22Rv1 (cell line): ENCODE measurements at regions not wholly inside any gene's neighbourhood (a gene's known extent, or its start where the extent isn't known, plus 50 kb on each side); places are given as distances from the start of the nearest gene placed in this dataset.

Experiments
- H3K27ac ChIP-seq: fragments of 450-650 bp; 2 replicates; pipeline ENCODE4 v1.5.1; 2017
- ZFX ChIP-seq: fragments of 450-650 bp; IDR thresholded peaks from 2 replicates; pipeline ENCODE4 v1.6.1; 2017; ENCODE audit warnings: antibody characterized with exemption, borderline replicate concordance
- TF ChIP-seq, protein P1 (sequence below): fragments of 450-650 bp; IDR thresholded peaks from 2 replicates; pipeline ENCODE4 v1.5.1; 2017; ENCODE audit warnings: mild to moderate bottlenecking

GRCh38 chr6:99129835-99130234 is 182.1 kb upstream of the FBXL4 start:
- no peak overlapping the region for H3K27ac ChIP-seq
- no peak for TF ChIP-seq ZFX
- TF ChIP-seq, protein P1, sequence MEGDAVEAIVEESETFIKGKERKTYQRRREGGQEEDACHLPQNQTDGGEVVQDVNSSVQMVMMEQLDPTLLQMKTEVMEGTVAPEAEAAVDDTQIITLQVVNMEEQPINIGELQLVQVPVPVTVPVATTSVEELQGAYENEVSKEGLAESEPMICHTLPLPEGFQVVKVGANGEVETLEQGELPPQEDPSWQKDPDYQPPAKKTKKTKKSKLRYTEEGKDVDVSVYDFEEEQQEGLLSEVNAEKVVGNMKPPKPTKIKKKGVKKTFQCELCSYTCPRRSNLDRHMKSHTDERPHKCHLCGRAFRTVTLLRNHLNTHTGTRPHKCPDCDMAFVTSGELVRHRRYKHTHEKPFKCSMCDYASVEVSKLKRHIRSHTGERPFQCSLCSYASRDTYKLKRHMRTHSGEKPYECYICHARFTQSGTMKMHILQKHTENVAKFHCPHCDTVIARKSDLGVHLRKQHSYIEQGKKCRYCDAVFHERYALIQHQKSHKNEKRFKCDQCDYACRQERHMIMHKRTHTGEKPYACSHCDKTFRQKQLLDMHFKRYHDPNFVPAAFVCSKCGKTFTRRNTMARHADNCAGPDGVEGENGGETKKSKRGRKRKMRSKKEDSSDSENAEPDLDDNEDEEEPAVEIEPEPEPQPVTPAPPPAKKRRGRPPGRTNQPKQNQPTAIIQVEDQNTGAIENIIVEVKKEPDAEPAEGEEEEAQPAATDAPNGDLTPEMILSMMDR: no peak

- H3K27ac ChIP-seq: no peak overlapping the region
- no peak for TF ChIP-seq ZFX
- TF ChIP-seq, protein P1: no peak
Observed at GRCh38 chr6:99121748-99122147, 174.0 kb upstream of the FBXL4 start.

GRCh38 chr6:99120641-99121040 is 172.9 kb upstream of the FBXL4 start:
- H3K27ac ChIP-seq: no peak overlapping the region
- TF ChIP-seq ZFX: no peak
- TF ChIP-seq, protein P1: no peak

DNA sequence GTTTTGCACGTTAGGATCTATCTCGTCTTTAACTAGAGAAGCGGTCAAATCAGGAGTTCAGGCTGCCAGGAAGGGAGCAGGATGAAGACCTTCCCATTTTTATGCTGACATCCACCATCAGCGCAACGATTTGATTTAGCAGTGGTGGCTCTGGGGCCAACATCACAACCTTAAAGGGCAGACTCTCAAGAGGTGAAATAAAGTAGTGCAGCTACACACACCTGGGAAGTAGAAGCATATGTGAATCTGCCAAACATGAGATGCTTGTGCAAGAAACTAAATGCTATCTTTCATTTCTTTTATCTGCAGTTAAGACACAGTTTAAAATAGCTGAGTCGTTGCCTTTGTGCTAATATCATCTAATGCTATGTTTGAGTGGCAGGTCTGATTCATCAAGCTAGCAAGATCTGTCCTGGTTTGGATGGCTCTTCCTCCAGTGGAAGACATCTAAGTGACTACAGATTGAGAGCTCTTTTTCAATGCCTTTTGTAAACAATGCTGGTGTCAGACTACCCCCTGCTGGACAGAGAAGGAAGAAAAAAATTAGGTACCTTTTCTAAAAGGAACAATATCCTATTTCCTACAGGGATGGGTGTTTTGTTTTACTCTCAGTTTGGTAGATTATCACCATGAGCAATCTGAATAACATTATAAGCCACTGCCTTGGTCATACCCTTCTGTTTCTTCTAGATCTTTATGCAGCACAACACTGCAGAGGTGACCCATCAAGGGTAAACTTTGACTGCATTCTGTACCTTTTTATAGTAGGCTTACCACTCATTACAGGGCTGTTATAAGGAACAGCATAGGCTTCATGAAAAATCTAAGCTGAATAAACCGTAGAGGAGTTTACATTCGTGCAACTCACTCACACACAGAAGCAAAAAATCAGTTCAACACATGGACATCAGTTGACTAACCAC is 171.6 kb upstream of the FBXL4 start:
- no peak for TF ChIP-seq ZFX
- TF ChIP-seq, protein P1: peak; percentile 84
- H3K27ac ChIP-seq: no peak overlapping the region

DNA sequence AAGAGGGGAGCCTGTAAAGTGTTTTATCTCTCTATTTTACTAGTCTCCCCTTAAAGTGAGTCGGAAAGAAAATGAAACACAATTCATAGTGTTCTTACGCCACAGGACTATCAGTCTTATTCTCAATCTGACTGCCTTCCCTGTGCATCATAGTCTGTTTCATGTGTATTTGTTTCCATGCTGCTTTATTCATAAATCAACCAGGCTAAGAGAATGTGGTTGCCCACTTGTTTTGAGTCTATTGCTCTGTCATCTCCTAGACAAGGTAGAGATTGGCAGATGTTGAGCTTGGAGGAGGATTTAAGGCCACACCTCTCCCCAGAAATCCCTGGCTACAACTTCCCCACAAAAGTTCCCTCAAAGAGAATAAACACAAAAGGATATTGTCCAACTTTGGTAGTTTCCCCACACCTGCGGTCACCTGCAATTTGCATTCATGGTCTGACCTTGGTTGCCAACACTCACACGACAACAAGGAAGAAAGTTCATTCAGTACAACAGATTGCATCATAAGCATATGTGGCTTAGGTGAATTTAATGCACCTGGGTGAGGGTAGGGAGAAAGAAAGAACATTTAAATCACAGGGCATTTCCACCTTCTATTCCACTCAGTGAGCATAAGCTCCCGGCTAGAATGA is 167.1 kb upstream of the FBXL4 start:
- TF ChIP-seq ZFX: no peak
- TF ChIP-seq, protein P1: no peak
- no peak overlapping the region for H3K27ac ChIP-seq

- TF ChIP-seq, protein P1: no peak
- TF ChIP-seq ZFX: no peak
- no peak overlapping the region for H3K27ac ChIP-seq
Observed at GRCh38 chr6:99111590-99111989, 163.8 kb upstream of the FBXL4 start.

GRCh38 chr6:99110029-99110428 is 162.3 kb upstream of the FBXL4 start:
- no peak overlapping the region for H3K27ac ChIP-seq
- TF ChIP-seq, protein P1: no peak
- TF ChIP-seq ZFX: no peak
